ENCODE measurements at regions not wholly inside any gene's neighbourhood (a gene's known extent, or its start where the extent isn't known, plus 50 kb on each side); places are given as distances from the start of the nearest gene placed in this dataset.
"Not testable (repeated sequence)": the region's sequence is repeated elsewhere in the genome, so short reads cannot be mapped to it uniquely, and the experiment has no call there.

DNA sequence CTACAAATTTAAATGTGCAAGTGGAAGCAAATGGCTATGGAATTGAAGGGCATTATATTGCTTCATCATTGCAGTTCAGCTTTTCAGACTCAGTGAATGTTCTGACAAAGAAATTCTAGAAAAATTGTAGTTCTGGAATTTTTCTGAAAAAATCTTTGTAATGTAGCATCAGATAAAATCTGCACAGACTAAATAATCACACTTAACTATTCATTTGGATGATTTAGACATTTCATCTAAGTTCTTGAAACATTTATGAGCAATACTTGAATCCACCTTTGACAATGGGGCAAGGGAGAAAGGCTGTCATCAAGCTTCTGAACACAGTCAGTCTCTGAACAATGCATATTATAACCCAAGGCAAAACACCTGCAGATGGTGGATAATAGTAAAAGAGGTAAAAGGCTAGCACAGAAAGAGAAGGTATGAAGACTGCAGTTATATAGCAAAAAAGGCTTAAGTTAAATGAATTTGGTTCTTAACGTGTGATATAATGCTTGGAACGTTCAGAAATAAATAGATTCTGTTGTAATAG, 1352.0 kb upstream of the NUDT12 start:
- no peak for DNase-seq

DNA sequence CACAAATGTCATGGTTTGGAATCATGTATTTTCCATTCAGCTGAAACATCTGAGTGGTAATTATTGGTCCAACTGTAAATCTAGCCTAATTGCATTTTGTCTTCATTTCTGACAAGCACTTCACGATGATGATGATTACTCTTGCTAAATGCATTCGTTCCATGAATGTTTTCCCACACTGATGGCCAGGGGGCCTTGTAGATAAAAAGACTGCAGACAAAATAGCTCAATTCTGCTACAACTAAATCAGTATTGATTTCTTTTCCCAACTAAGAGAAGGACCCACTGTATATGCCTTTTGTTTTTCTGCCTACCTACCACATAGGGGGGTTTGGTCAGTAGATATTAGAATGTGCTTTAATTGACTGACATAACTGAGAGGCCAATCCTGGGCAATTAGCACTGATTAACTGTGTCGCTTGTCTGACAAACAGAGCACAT, 1351.3 kb upstream of the NUDT12 start:
- no peak for DNase-seq

- no peak for DNase-seq
Measured at GRCh38 chr5:104909803-104910202, 1347.2 kb upstream of the NUDT12 start.

GRCh38 chr5:104904561-104904960, 1342.0 kb upstream of the NUDT12 start:
- DNase-seq, result no peak

- DNase-seq, result no peak
Measured at GRCh38 chr5:104903941-104904340, 1341.4 kb upstream of the NUDT12 start.

DNA sequence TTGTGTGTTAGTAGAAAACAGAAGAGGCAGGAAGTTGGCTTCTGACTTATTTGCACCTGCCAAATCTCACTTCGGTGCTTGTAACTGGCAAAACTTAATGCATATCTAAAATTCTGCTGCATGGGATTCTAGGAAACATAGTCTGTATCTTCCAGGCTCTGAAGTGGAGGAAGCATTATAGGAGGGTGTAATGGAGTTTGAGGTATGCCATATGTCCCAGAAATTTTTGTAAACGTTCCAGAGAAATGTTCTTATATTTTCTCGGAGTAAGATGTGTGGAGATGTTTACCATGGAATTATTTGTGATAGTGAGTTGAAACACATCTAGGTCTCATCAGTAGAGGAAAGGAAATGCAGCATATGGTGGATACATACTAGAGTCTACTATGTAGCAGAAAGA, 1329.0 kb upstream of the NUDT12 start:
- no peak for DNase-seq

- no peak for DNase-seq
Measured at GRCh38 chr5:104890767-104891166, 1328.2 kb upstream of the NUDT12 start.

DNA sequence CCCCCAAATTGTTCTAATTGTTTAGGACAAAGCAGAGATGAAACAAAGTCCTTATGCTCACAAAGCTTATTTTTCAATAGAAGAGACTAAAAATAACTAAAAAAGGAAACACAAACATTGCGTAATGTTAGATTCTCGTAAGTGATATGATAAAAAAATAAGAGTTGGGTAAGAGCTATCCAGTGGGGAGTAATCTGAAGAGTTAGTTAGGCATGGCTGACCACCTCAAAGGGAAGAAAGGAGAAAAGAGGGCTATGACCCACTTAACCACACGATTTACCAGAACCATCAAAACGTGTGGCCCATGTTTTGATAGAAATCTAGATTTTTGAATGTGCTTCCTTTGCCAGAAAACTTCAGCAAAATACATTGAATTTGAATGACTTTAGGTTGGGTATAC, 1296.8 kb upstream of the NUDT12 start:
- no peak for DNase-seq

DNA sequence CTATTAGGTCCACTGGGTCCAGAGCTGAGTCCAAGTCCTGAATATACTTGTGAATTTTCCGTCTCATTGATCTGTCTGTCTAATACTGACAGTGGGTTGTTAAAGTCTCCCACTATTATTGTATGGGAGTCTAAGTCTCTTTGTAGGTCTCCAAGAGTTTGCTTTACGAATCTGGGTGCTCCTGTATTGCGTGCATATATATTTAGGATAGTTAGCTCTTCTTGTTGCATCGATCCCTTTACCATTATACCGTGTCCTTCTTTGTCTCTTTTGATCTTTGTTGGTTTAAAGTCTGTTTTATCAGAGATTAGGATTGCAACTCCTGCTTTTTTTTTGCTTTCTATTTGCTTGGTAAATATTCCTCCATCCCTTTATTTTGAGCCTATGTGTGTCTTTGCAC, 1289.5 kb upstream of the NUDT12 start:
- not testable (repeated sequence) for DNase-seq

DNA sequence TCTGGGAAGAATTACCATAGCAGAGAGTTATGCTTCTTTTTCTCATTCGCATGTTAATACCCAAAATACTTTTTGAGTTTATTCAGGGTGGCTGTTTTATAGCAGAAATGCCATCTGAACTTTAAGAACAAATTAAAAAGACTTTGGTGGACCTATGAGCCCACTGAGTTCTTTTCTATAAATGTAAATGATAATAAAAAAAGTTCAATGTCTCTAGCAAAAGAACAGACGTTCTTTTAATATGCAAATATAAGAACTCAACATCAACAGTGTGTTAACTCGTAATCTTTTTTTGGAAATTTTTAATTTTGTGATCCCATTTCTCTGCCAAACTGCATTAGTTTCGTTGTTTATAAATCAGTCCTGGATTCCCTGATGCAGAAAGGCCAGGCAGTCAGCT, 1283.0 kb upstream of the NUDT12 start:
- no peak for DNase-seq

- no peak for DNase-seq
Measured at GRCh38 chr5:104843822-104844221, 1281.2 kb upstream of the NUDT12 start.

GRCh38 chr5:104840284-104840683, 1277.7 kb upstream of the NUDT12 start:
- no peak for DNase-seq

GRCh38 chr5:104831515-104831914, 1268.9 kb upstream of the NUDT12 start:
- not testable (repeated sequence) for DNase-seq

DNA sequence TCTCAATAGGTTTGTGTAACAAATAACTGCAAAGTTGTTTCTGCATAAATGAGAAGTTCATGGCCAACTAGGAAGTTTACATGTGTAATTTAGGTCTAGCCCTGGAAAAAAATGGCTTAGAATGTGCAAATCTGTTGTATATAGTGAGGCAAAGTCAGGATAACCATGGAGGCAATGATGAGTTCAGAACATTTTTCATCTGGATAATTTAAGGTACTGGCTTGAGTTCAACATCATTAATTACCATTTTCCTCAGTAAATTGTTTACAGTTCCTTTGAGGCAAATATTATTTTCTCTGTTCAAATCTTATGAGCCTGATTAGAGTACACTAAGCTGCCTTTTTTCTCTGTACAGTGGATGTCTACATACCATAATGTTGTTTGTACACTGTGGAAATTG, 1259.0 kb upstream of the NUDT12 start:
- no peak for DNase-seq

- no peak for DNase-seq
Measured at GRCh38 chr5:104817127-104817526, 1254.5 kb upstream of the NUDT12 start.

- no peak for DNase-seq
Measured at GRCh38 chr5:104815212-104815611, 1252.6 kb upstream of the NUDT12 start.

DNA sequence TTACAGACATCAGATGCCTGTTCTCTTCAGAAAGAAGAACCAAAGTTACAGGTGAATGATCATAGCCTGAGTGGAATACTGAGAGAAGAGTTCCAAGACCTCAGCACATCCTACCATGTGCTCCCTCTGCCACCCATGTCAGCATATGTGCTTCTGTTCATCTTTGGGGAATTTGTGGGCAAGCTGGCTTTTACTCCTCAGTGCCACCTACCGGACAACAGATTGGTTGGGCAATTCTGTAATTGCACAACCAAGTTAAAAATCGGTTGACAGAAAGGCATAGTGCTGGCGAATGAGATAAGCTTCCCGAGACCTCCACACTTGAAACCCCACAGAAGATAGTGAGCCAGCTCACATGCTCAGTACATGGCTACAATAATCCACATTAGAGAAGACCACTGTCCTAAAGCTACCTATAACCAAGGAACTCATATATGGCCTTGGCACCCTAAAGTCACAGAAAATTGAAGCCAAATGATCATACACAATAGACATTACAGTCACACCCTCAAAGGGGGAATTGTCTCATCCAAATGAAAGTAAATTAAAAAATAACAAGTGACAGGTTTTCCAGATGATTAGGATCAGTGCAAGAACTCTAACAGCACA, 1238.0 kb upstream of the NUDT12 start:
- no peak for DNase-seq

- DNase-seq, result no peak
Measured at GRCh38 chr5:104793755-104794080, 1231.1 kb upstream of the NUDT12 start.

- no peak for DNase-seq
Measured at GRCh38 chr5:104793031-104793754, 1230.6 kb upstream of the NUDT12 start.

- DNase-seq, result no peak
Measured at GRCh38 chr5:104789366-104789765, 1226.8 kb upstream of the NUDT12 start.

DNA sequence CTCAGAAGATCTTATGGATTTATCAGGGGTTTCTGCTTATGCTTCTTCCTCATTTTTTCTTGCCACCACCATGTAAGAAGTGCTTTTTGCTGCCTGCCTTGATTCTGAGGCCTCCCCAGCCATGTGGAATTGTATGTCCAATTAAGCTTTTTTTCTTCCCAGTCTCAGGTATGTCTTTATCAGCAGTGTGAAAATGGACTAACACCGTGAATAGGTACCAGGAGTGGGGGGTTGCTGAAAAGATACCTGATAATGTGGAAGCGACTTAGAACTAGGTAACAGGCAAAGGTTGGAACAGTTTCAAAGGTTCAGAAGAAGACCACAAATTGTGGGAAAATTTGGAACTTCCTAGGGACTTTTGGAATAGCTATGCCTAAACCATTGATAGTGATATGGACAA, 1222.5 kb upstream of the NUDT12 start:
- no peak for DNase-seq

- DNase-seq, result no peak
Measured at GRCh38 chr5:104774372-104774771, 1211.8 kb upstream of the NUDT12 start.

- no peak for DNase-seq
Measured at GRCh38 chr5:104764197-104764596, 1201.6 kb upstream of the NUDT12 start.

- DNase-seq, result no peak
Measured at GRCh38 chr5:104763216-104763615, 1200.6 kb upstream of the NUDT12 start.

DNA sequence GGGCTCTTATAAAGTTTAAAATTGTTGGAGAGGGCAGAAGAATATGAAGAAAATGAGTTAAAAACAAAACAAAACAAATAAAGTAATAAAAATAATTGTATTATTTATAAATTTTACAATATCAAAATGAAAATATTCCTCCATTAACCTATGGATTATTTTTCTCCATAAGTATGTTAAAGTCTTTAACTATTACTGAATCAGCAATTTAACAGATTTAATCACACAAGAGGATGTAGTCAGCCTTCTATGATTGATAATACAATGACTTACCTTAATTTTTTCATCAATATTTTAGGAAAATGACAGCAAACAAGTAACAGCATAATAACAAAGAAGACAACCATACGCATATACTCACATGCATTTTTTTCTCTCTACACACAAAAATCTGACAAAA, 1195.3 kb upstream of the NUDT12 start:
- no peak for DNase-seq

Measured in activated CD4-positive, CD25-positive, alpha-beta regulatory T cell treated with anti-CD3 and anti-CD28 coated beads, Interleukin-2, amount 50 U/mL, for 72 hours (primary cell).